ENCODE measurements at regions not wholly inside any gene's neighbourhood (a gene's known extent, or its start where the extent isn't known, plus 50 kb on each side); places are given as distances from the start of the nearest gene placed in this dataset.

- Histone ChIP-seq H3K79me2 (ENCODE audit: control insufficient read depth, insufficient read depth, low read length) (no peaks in the 10 kb centered on the region), H3K9ac (ENCODE audit: control insufficient read depth, extremely low read depth, insufficient read depth, low read length) (no peak overlapping the region), H3K9me3 (ENCODE audit: control insufficient read depth, low read depth, low read length) (no peaks in the 10 kb centered on the region), H3K4me3 (ENCODE audit: control insufficient read depth in 2 of 3, extremely low read depth in 1 of 3, insufficient read depth in 2 of 3, low read depth in 1 of 3, low read length in 3 of 3) (no peak overlapping the region), H4K20me1 (ENCODE audit: control insufficient read depth, extremely low read depth, insufficient read depth, low read length) (no peaks in the 10 kb centered on the region), H3K27ac (ENCODE audit: control insufficient read depth, insufficient read depth, low read length) (no peak overlapping the region), H3K4me2 (ENCODE audit: control insufficient read depth, extremely low read depth, insufficient read depth, low read depth, low read length) (no peak overlapping the region), H2AFZ (ENCODE audit: control insufficient read depth, low read length) (no peak overlapping the region), H3K4me1 (ENCODE audit: control insufficient read depth, extremely low read depth, insufficient read depth, low read length) (peaks cover 8% of the 10 kb centered on the region), H3K27me3 (ENCODE audit: control insufficient read depth, extremely low read depth, insufficient read depth, low read length) (no peaks in the 10 kb centered on the region), H3K9me1 (ENCODE audit: control insufficient read depth, extremely low read depth, insufficient read depth, low read length) (no peaks in the 10 kb centered on the region), H3K36me3 (ENCODE audit: control insufficient read depth in 2 of 2, extremely low read depth in 1 of 2, insufficient read depth in 2 of 2, low read length in 2 of 2) (no peaks in the 10 kb centered on the region)
- TF ChIP-seq EZH2 (IDR thresholded peaks at IDR 0.05; ENCODE audit: low read length) (no peak), CTCF (optimal IDR thresholded peaks at IDR 0.05 in 1 of 3, IDR thresholded peaks at IDR 0.05 in 1 of 3, conservative IDR thresholded peaks at IDR 0.05 in 1 of 3; ENCODE audit: extremely low read depth in 1 of 3, insufficient read depth in 2 of 3, low read length in 3 of 3) (no peak)
- DNase-seq (ENCODE audit: low read depth, low spot score) = no peak
- no peak for FAIRE-seq
- dilution Hi-C loops (cut with MboI; ENCODE audit: extremely low pct_ligation_motif_present, low sequenced_read_pairs) = no loop called here
These were observed 369.9 kb downstream of the SIPA1L2 start for GRCh38 chr1:232260045-232260444.

- FAIRE-seq (no peak), DNase-seq (ENCODE audit: low read depth, low spot score) (no peak)
- H3K9me3 ChIP-seq (ENCODE audit: control insufficient read depth, low read depth, low read length) = no peaks in the 10 kb centered on the region
- no peaks in the 10 kb centered on the region for H3K36me3 ChIP-seq (ENCODE audit: control insufficient read depth in 2 of 2, extremely low read depth in 1 of 2, insufficient read depth in 2 of 2, low read length in 2 of 2)
- H3K4me2 ChIP-seq (ENCODE audit: control insufficient read depth, extremely low read depth, insufficient read depth, low read depth, low read length) = no peak overlapping the region
- no peak overlapping the region for H3K9ac ChIP-seq (ENCODE audit: control insufficient read depth, extremely low read depth, insufficient read depth, low read length)
- H2AFZ ChIP-seq (ENCODE audit: control insufficient read depth, low read length) = no peak overlapping the region
- no peaks in the 10 kb centered on the region for H3K27me3 ChIP-seq (ENCODE audit: control insufficient read depth, extremely low read depth, insufficient read depth, low read length)
- H3K4me1 ChIP-seq (ENCODE audit: control insufficient read depth, extremely low read depth, insufficient read depth, low read length) = peaks cover 8% of the 10 kb centered on the region
- no peaks in the 10 kb centered on the region for H3K79me2 ChIP-seq (ENCODE audit: control insufficient read depth, insufficient read depth, low read length)
- H3K27ac ChIP-seq (ENCODE audit: control insufficient read depth, insufficient read depth, low read length) = no peak overlapping the region
- no peak overlapping the region for H3K4me3 ChIP-seq (ENCODE audit: control insufficient read depth in 2 of 3, extremely low read depth in 1 of 3, insufficient read depth in 2 of 3, low read depth in 1 of 3, low read length in 3 of 3)
- H3K9me1 ChIP-seq (ENCODE audit: control insufficient read depth, extremely low read depth, insufficient read depth, low read length) = no peaks in the 10 kb centered on the region
- dilution Hi-C loops (cut with MboI; ENCODE audit: extremely low pct_ligation_motif_present, low sequenced_read_pairs) = no loop called here
- no peaks in the 10 kb centered on the region for H4K20me1 ChIP-seq (ENCODE audit: control insufficient read depth, extremely low read depth, insufficient read depth, low read length)
- no peak for TF ChIP-seq CTCF (optimal IDR thresholded peaks at IDR 0.05 in 1 of 3, IDR thresholded peaks at IDR 0.05 in 1 of 3, conservative IDR thresholded peaks at IDR 0.05 in 1 of 3; ENCODE audit: extremely low read depth in 1 of 3, insufficient read depth in 2 of 3, low read length in 3 of 3)
These were observed 370.6 kb downstream of the SIPA1L2 start for GRCh38 chr1:232259333-232259732.

All from keratinocyte (primary cell).